HG02642 (cell line): ENCODE measurements at regions not wholly inside any gene's neighbourhood (a gene's known extent, or its start where the extent isn't known, plus 50 kb on each side); places are given as distances from the start of the nearest gene placed in this dataset.

Experiments used
- ATAC-seq: cut with Tn5 transposase; IDR thresholded peaks from one replicate; pipeline ENCODE4 v1.9.1; 2021; ENCODE audit warnings: mild to moderate bottlenecking; ENCODE audit not compliant: unreplicated experiment, poor library complexity

- no peak for ATAC-seq
Observed at GRCh38 chr6:47152666-47153403, 110.7 kb upstream of the ADGRF1 start.

GRCh38 chr6:47151232-47151898 is 109.2 kb upstream of the ADGRF1 start:
- no peak for ATAC-seq

DNA sequence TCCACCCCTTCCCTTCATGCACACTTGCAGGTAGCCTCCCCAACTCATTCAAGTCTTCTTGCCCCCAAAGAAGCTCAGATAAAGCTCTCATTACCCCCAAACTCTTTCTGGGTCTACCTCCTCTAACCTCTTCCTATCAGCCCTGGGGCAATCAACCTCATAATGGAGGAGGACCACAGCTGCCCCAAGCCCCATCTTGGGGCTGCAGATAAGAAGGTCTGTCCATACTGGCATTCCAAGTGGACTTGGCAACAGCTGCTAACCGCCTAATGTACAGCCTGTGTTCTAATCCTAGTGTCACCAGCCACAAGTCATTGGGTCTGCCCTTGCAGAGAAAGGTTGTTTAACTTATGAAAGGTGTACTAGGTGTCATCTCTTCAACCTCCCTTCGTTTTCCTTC is 107.4 kb upstream of the ADGRF1 start:
- no peak for ATAC-seq

DNA sequence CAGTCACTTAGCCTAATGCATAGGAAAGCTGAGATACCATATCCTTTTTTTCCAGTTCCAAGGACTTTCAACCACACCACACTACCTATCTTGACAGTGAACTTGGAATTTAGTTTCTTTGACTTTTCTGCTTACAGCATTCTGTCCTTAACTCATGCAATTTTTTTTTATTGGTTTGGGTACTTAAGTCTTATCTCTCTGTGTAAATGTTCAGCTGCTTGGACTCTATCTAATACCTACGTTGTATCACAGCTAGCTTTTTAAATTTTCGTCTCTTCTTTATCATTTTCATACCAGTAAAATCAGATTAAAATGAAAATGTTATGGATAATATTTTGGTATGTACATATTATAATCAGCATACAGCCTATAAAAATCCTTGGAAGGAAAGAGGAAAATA is 106.9 kb upstream of the ADGRF1 start:
- ATAC-seq, result no peak

DNA sequence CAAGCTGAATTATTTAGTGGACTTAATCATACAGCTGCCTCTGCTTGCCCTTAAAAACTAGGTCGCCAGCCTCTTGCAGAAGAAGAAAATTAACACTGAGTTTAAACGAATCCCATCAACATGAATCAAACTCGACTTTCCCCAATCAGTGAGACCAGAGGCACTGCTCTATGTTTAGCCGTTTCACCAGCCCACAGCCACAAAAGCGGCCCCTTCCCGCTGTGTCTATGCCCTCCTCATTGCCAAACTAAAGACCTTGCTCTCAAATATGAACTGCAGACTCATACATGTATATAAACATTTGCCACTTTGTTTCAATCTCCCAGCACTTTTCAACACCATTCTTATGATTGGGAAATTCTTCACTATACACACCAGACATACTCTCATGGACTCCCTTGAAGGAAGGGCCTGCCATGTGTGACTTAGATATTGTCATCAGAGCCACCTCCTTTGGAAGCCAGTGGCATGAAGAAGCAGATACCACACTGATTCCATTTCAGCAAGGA is 105.8 kb upstream of the ADGRF1 start:
- ATAC-seq, result no peak

DNA sequence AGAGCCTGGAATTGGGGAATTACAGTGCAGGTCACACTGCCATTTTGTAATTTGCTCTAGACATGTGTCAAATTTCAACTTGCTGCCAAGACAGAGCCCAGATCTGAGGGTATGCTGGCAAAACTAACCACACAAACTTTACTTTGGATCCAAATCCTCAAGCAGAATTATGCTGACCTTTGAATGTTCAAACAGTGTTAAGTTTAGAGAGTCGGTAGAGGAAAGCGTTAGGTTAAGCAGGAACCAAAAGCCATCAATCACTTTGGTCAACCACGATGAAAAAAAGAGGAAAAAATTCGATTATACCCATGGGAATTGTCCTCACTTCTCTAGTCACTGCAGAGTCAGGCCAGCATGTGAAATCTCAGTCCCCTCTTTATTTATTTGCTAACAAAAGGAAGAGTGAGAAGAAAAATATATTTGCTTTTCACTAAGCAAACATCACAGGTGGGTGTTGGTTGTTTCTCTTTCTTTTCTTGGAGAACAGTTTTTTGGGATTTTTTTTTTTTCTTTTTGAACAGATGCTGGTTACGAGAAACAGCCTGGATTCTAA is 105.1 kb upstream of the ADGRF1 start:
- no peak for ATAC-seq

DNA sequence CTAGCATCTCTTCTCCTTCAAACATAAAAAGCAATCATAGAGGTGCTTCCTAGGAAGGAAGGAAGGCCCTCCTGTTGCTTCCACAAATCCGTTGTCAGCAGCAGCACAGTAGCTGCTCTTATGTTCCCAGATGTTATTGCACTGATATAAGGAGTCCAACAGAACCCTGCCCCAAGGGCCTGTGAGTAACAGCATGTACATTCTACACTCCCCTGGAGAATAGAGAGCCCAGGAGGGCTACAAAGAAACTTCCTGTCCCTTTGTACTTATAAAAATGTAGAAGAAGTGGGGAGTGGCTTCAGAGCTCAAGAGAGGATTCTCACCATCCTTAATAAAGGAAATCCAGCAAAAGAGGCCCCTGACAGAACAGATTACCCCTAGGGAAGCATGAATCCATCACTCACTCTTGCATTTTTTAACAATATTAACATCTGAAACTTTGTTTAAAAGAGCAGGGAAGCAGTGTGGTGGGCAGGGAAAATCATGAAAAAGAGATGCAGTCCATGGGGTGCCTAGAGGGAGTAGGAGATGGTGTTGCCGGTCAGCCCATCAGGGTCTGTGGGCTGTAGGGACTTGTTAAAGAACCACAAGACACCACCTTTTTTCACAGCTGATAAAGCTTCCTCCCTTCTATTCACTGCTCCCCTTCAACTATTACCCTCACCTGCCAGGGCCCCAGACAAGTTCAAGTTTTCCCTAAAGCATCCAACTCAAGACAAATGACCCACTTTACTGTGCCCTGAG is 104.5 kb upstream of the ADGRF1 start:
- ATAC-seq, result no peak

DNA sequence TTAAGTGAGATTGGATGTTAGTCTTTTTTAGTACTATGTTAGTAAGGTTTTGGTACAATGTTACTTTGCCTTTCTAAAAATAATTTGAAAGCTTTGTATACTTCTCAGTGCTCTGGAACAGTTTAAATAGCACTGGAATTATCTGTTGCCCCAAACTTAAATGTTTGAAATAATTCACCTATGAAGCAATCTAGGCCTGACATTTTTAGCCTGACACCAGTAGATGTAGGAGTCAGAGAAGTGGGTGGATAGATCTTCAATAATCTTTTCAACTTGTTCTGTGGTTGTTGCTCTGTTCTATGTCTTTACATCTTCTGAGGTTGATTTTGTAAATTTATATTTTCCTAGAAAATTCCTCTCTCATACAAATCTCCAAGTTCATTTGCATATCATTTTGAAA is 103.1 kb upstream of the ADGRF1 start:
- no peak for ATAC-seq

DNA sequence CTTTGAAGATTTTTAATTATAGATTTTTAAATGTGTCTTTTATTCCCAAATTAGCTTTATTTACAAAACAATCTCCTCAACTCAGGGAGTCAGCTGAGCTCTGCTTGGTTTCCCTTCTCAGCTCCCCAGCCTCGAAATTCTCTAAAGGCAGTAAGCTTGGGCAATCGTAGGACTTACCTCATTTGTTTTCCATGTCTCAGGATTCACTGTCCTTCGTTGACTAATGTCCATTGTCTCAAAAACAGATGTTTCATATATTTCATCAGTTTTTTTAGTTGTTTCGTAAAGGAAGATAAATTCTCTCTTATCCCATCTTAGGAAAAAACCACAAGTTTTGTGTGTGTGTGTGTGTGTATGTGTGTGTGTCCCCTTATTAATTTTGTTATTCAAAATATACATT is 102.2 kb upstream of the ADGRF1 start:
- no peak for ATAC-seq

- ATAC-seq, result no peak
Observed at GRCh38 chr6:47141963-47142362, 99.8 kb upstream of the ADGRF1 start.

GRCh38 chr6:47141171-47141570 is 99.0 kb upstream of the ADGRF1 start:
- ATAC-seq, result no peak

DNA sequence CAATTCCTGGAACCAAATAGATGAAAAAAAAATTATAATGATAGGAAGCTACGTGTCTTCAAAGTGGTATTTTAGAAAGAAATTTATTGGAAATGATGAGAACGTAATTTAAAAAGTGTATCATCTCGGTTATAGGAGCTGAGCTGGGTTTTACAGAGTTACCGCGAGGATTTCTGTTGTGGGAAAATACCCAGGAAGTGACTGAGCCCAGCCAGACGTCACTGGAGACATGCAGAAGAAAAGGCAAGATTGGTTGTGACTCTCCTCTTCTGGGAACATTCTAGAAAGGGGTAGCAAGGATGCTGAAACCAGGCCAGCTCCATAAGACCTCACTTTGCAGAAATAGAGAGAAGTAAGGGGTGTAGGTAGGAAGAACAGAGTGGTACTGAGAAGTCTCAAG is 95.9 kb upstream of the ADGRF1 start:
- ATAC-seq, result no peak

DNA sequence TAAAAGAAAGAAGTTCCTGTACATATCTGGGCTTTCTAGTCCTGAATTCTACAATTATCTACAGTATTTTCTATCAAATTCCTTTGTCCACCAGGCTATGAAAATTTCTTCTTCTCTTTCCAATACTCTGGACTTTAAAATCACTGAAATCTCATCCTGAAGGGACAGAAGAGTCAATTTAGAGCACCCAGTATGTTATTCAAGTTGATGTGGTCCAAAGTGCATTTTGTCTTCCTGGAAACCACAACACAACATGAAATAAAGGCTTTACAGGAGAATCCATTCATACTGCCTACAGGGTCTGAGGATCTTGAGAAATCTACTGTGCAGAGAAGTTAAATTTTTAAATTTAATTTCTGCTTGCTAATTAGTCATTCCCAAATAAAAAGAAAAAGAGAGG is 94.9 kb upstream of the ADGRF1 start:
- no peak for ATAC-seq

- ATAC-seq, result no peak
Observed at GRCh38 chr6:47135772-47136171, 93.6 kb upstream of the ADGRF1 start.

DNA sequence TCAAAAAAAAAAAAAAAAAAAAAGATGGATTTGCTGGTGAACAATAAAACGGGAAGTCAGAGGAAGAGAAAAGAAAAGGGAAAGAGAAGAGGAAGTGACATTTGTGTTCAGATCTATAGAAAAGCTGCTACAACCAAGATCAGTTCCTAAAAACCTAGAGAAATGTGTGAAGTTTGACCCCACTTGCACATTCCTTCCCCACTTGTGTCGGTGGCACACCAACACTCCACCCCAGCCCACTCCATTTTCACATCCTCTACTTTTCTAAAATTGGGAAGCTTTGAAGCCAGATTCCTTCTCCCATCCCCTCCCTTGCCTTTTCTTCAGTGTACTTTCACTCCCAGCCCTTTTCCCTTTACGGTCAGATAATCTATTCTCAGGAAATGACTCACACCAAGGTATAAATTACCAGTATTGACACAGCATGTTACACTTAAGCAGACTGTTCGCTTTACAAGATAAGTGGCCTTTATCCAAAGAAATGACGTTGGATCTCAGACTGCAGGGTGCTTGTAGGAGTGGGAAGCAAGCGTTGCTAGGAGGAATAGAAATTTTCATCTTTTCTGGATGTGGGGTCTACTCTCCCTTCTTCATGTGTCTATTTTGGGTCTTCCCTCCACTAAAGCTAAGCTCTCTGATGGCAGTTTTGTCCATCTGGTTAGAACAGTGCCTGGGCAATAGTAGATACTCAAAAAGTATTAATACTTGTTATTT is 92.5 kb upstream of the ADGRF1 start:
- no peak for ATAC-seq

DNA sequence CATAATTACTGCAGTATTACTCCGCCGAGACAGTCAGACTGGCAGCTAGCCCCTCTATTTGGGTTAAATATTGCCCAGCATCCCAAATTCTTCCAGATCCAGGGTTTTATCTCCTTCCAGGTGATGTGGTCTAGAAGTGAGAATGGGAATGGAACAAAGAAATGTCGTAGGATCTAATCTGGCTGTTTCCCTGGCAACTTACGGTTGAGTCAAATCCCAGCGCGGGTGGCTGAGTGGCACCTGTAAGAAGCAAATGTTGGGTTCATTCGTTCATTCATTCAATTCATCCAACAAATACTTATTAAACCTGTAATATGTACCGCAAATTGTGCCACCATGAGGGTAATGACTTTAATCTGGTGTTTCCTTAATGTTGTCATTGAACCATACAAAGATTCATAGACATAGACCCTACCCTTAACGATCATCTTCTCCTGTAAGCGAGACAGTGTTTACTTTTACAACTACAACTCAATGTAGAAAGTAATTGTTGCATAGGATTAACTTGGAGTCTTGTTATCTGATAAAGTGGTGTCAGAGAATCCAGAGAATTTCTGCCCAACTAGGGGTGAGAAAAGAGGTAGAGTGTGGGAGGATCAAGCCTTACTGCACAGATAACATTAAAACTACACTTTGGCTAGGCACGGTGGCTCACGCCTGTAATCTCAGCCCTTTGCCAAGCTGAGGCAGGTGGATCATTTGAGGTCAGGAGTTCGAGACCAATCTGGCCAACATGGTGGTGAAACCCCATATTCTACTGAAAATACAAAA is 91.3 kb upstream of the ADGRF1 start:
- ATAC-seq, result no peak

DNA sequence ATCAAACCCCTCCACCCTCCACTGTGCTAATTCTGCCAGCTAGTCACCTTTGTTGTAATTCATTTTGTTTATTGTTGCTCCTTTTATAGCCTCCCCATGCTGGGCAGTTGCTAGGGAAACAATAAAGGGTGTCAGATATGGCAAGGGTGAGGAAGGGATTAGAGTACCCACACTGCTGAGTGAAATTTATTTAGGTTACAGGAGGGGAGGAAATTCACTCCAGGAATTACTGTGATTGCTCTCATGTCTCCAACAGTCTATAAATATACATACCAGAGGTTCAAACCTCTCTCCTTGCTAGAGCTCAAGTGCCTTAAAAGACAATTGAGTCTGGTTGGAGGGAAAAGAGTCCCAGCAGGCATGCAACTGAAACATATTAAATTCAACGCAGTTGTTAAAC is 90.6 kb upstream of the ADGRF1 start:
- no peak for ATAC-seq

- ATAC-seq, result no peak
Observed at GRCh38 chr6:47131773-47132172, 89.6 kb upstream of the ADGRF1 start.

GRCh38 chr6:47130086-47130485 is 88.0 kb upstream of the ADGRF1 start:
- no peak for ATAC-seq

- no peak for ATAC-seq
Observed at GRCh38 chr6:47129129-47129528, 87.0 kb upstream of the ADGRF1 start.
